Stimulated activated CD4-positive, alpha-beta T cell treated with anti-CD3 and anti-CD28 coated beads, Interleukin-1b, Interleukin-23, amount 100 ng/mL, for 4 hours (primary cell): ENCODE measurements at regions not wholly inside any gene's neighbourhood (a gene's known extent, or its start where the extent isn't known, plus 50 kb on each side); places are given as distances from the start of the nearest gene placed in this dataset.
"Not testable (repeated sequence)": the region's sequence is repeated elsewhere in the genome, so short reads cannot be mapped to it uniquely, and the experiment has no call there.

Experiments used
- DNase-seq, 2 donors: peaks; one replicate each; pipeline ENCODE4 v3.0.0-alpha.2; 2020; ENCODE audit warnings: low read depth in 2 of 2

- DNase-seq = no peak
Measured at GRCh38 chr17:70929226-70929625, 759.9 kb downstream of the KCNJ2 start.

GRCh38 chr17:70934231-70934630, 764.9 kb downstream of the KCNJ2 start:
- DNase-seq = no peak

GRCh38 chr17:70934835-70935234, 765.5 kb downstream of the KCNJ2 start:
- DNase-seq = no peak

GRCh38 chr17:70936724-70937123, 767.4 kb downstream of the KCNJ2 start:
- DNase-seq = no peak

- no peak for DNase-seq
Measured at GRCh38 chr17:70938336-70938735, 769.0 kb downstream of the KCNJ2 start.

- DNase-seq = no peak
Measured at GRCh38 chr17:70945386-70945785, 776.1 kb downstream of the KCNJ2 start.

GRCh38 chr17:70947215-70947614, 777.9 kb downstream of the KCNJ2 start:
- DNase-seq = no peak

- no peak for DNase-seq
Measured at GRCh38 chr17:70947636-70948565, 778.6 kb downstream of the KCNJ2 start.

GRCh38 chr17:70953140-70953539, 783.8 kb downstream of the KCNJ2 start:
- DNase-seq = not testable (repeated sequence)

- no peak for DNase-seq
Measured at GRCh38 chr17:70955441-70955840, 786.1 kb downstream of the KCNJ2 start.

- DNase-seq = no peak
Measured at GRCh38 chr17:70956726-70957125, 787.4 kb downstream of the KCNJ2 start.

GRCh38 chr17:70961341-70961740, 792.0 kb downstream of the KCNJ2 start:
- DNase-seq = no peak

- no peak for DNase-seq
Measured at GRCh38 chr17:70968302-70968701, 799.0 kb downstream of the KCNJ2 start.

- DNase-seq = no peak
Measured at GRCh38 chr17:70969521-70970034, 800.2 kb downstream of the KCNJ2 start.

GRCh38 chr17:70976447-70976846, 807.1 kb downstream of the KCNJ2 start:
- DNase-seq = no peak

- no peak for DNase-seq
Measured at GRCh38 chr17:70984873-70985272, 815.5 kb downstream of the KCNJ2 start.

GRCh38 chr17:70987867-70988340, 818.6 kb downstream of the KCNJ2 start:
- no peak for DNase-seq

- no peak for DNase-seq
Measured at GRCh38 chr17:70988622-70989021, 819.3 kb downstream of the KCNJ2 start.

GRCh38 chr17:70989280-70989679, 819.9 kb downstream of the KCNJ2 start:
- no peak for DNase-seq

- no peak for DNase-seq
Measured at GRCh38 chr17:70994194-70994593, 824.9 kb downstream of the KCNJ2 start.

- no peak for DNase-seq
Measured at GRCh38 chr17:70995997-70996396, 826.7 kb downstream of the KCNJ2 start.

- DNase-seq = no peak
Measured at GRCh38 chr17:71003736-71004135, 834.4 kb downstream of the KCNJ2 start.

- DNase-seq = no peak
Measured at GRCh38 chr17:71004413-71004812, 835.1 kb downstream of the KCNJ2 start.
